HEK293 (cell line): ENCODE measurements at regions not wholly inside any gene's neighbourhood (a gene's known extent, or its start where the extent isn't known, plus 50 kb on each side); places are given as distances from the start of the nearest gene placed in this dataset.

ENCODE experiments used
- CTCF ChIA-PET: fragments of 350-600 bp; formaldehyde crosslinking; extraction: SDS; loops from one replicate; lab custom pipeline; 2021; ENCODE audit warnings: antibody characterized with exemption; lab: Yijun Ruan, JAX
- POLR2A ChIA-PET: fragments of 300-600 bp; formaldehyde crosslinking; extraction: SDS; loops from one replicate; lab custom pipeline; 2020; ENCODE audit warnings: antibody characterized with exemption, inconsistent platforms; lab: Yijun Ruan, JAX
- H3K27ac ChIP-seq: fragments of 200-500 bp; sonication (Bioruptor generic); 2 replicates; pipeline ENCODE4 v1.5.1; 2014; ENCODE audit warnings: low read depth, low read length, control low read depth, inconsistent platforms; ENCODE audit errors: extremely low read depth
- H3K36me3 ChIP-seq, 2 experiments: fragments of 200-500 bp in 1 of 2; sonication (Bioruptor generic) in 1 of 2; 1 replicate in 1 of 2; 2 replicates in 1 of 2; pipeline ENCODE4 v1.5.1; 2014 to 2017; ENCODE audit warnings: inconsistent platforms in 2 of 2, low read length in 2 of 2; ENCODE audit not compliant: control insufficient read depth in 2 of 2, insufficient read depth in 1 of 2
- H3K4me1 ChIP-seq: fragments of 200-500 bp; sonication (Bioruptor generic); 2 replicates; pipeline ENCODE4 v1.5.1; 2014; ENCODE audit warnings: mild to moderate bottlenecking, low read length, inconsistent platforms; ENCODE audit not compliant: control insufficient read depth, insufficient read depth
- H3K4me3 ChIP-seq: 2 replicates; pipeline ENCODE4 v1.5.1; 2011; ENCODE audit warnings: low read depth, mild to moderate bottlenecking, control low read depth, low read length, moderate library complexity
- H3K9me3 ChIP-seq: fragments of 200-500 bp; sonication (Bioruptor generic); 2 replicates; pipeline ENCODE4 v1.5.1; 2014; ENCODE audit warnings: low read depth, low read length, inconsistent platforms; ENCODE audit not compliant: control insufficient read depth, insufficient read depth
- BCL6B ChIP-seq: fragments of 450-650 bp; formaldehyde crosslinking; IDR thresholded peaks from 2 replicates; pipeline ENCODE4 v1.5.1; 2017; ENCODE audit warnings: missing biosample characterization, missing genetic modification characterization
- GLI2 ChIP-seq: fragments of 450-650 bp; formaldehyde crosslinking; IDR thresholded peaks from 2 replicates; pipeline ENCODE4; 2017; ENCODE audit warnings: missing biosample characterization, missing genetic modification characterization, low read depth, borderline replicate concordance
- HOXD13 ChIP-seq: sonication (generic); formaldehyde crosslinking; IDR thresholded peaks from 2 replicates; pipeline ENCODE4 v1.8.0; 2022; ENCODE audit warnings: missing genetic modification reagents, borderline replicate concordance
- IKZF3 ChIP-seq: fragments of 450-650 bp; IDR thresholded peaks from 2 replicates; pipeline ENCODE4 v1.5.0; 2018; ENCODE audit warnings: missing biosample characterization, mild to moderate bottlenecking, missing genetic modification characterization, moderate library complexity
- PRDM1 ChIP-seq: fragments of 450-650 bp; formaldehyde crosslinking; IDR thresholded peaks from 2 replicates; pipeline ENCODE4; 2016; ENCODE audit warnings: missing biosample characterization, missing genetic modification characterization
- REST ChIP-seq: fragments of 450-650 bp; formaldehyde crosslinking; IDR thresholded peaks from 2 replicates; pipeline ENCODE4 v1.5.1; 2016; ENCODE audit warnings: missing biosample characterization, missing genetic modification characterization
- ZBTB10 ChIP-seq: fragments of 450-650 bp; formaldehyde crosslinking; IDR thresholded peaks from 2 replicates; pipeline ENCODE4 v1.5.1; 2016; ENCODE audit warnings: missing biosample characterization, missing genetic modification characterization
- ZNF114 ChIP-seq: fragments of 450-650 bp; formaldehyde crosslinking; IDR thresholded peaks from 2 replicates; pipeline ENCODE4 v1.5.0; 2017; ENCODE audit warnings: missing biosample characterization, missing genetic modification characterization
- ZNF19 ChIP-seq: fragments of 450-650 bp; formaldehyde crosslinking; IDR thresholded peaks from 2 replicates; pipeline ENCODE4; 2016; ENCODE audit warnings: missing biosample characterization, missing genetic modification characterization, low read depth
- ZNF280C ChIP-seq: fragments of 450-650 bp; formaldehyde crosslinking; IDR thresholded peaks from 2 replicates; pipeline ENCODE4 v1.5.1; 2016; ENCODE audit warnings: missing biosample characterization, missing genetic modification characterization
- ZNF335 ChIP-seq: fragments of 450-650 bp; formaldehyde crosslinking; conservative IDR thresholded peaks from 2 replicates; pipeline ENCODE4 v1.5.1; 2016; ENCODE audit warnings: missing biosample characterization, missing genetic modification characterization
- ZNF423 ChIP-seq: fragments of 450-650 bp; formaldehyde crosslinking; IDR thresholded peaks from 2 replicates; pipeline ENCODE4 v1.5.1; 2016; ENCODE audit warnings: missing biosample characterization, missing genetic modification characterization
- ZNF48 ChIP-seq: fragments of 450-650 bp; formaldehyde crosslinking; IDR thresholded peaks from 2 replicates; pipeline ENCODE4 v1.5.1; 2016; ENCODE audit warnings: missing biosample characterization, missing genetic modification characterization
- ZNF518A ChIP-seq: fragments of 450-650 bp; formaldehyde crosslinking; conservative IDR thresholded peaks from 2 replicates; pipeline ENCODE4 v1.5.1; 2016; ENCODE audit warnings: low read depth, missing biosample characterization, missing genetic modification characterization
- ZNF549 ChIP-seq: fragments of 450-650 bp; IDR thresholded peaks from 2 replicates; pipeline ENCODE4 v1.5.1; 2018; ENCODE audit warnings: missing biosample characterization, missing genetic modification characterization, mild to moderate bottlenecking, inconsistent platforms, moderate library complexity
- ZXDB ChIP-seq: fragments of 450-650 bp; formaldehyde crosslinking; IDR thresholded peaks from 2 replicates; pipeline ENCODE4 v1.5.1; 2016; ENCODE audit warnings: missing biosample characterization, missing genetic modification characterization
- TF ChIP-seq, protein P1 (sequence below): fragments of 450-650 bp; formaldehyde crosslinking; IDR thresholded peaks from 2 replicates; pipeline ENCODE4 v1.5.1; 2016; ENCODE audit warnings: missing biosample characterization, missing genetic modification characterization, borderline replicate concordance
- TF ChIP-seq, protein P2 (sequence below): fragments of 450-650 bp; formaldehyde crosslinking; IDR thresholded peaks from 2 replicates; pipeline ENCODE4 v1.5.1; 2016; ENCODE audit warnings: missing biosample characterization, missing genetic modification characterization

GRCh38 chr4:81783558-81783957 is 311.9 kb upstream of the RASGEF1B start:
- Histone ChIP-seq H3K36me3 (no peaks in the 10 kb centered on the region), H3K4me3 (no peak overlapping the region), H3K9me3 (no peaks in the 10 kb centered on the region), H3K27ac (no peak overlapping the region), H3K4me1 (0 out of 2 replicates have a peak, but pooled peaks cover 4% of the 10 kb centered on the region)
- ChIA-PET CTCF (no interaction called here), POLR2A (no interaction called here)
- no peak for TF ChIP-seq ZBTB10 (tag by site-specific recombination)
- TF ChIP-seq ZNF335 (tag by site-specific recombination): no peak
- TF ChIP-seq, protein P1, sequence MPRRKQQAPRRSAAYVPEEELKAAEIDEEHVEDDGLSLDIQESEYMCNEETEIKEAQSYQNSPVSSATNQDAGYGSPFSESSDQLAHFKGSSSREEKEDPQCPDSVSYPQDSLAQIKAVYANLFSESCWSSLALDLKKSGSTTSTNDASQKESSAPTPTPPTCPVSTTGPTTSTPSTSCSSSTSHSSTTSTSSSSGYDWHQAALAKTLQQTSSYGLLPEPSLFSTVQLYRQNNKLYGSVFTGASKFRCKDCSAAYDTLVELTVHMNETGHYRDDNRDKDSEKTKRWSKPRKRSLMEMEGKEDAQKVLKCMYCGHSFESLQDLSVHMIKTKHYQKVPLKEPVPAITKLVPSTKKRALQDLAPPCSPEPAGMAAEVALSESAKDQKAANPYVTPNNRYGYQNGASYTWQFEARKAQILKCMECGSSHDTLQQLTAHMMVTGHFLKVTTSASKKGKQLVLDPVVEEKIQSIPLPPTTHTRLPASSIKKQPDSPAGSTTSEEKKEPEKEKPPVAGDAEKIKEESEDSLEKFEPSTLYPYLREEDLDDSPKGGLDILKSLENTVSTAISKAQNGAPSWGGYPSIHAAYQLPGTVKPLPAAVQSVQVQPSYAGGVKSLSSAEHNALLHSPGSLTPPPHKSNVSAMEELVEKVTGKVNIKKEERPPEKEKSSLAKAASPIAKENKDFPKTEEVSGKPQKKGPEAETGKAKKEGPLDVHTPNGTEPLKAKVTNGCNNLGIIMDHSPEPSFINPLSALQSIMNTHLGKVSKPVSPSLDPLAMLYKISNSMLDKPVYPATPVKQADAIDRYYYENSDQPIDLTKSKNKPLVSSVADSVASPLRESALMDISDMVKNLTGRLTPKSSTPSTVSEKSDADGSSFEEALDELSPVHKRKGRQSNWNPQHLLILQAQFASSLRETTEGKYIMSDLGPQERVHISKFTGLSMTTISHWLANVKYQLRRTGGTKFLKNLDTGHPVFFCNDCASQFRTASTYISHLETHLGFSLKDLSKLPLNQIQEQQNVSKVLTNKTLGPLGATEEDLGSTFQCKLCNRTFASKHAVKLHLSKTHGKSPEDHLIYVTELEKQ: no peak
- no peak for TF ChIP-seq HOXD13 (CRISPR knock-in tag)
- TF ChIP-seq ZNF114 (tag by site-specific recombination): no peak
- TF ChIP-seq ZNF423 (tag by site-specific recombination): no peak
- no peak for TF ChIP-seq ZNF549
- no peak for TF ChIP-seq ZXDB (tag by site-specific recombination)
- TF ChIP-seq GLI2 (tag by site-specific recombination): no peak
- no peak for TF ChIP-seq BCL6B (tag by site-specific recombination)
- no peak for TF ChIP-seq ZNF48 (tag by site-specific recombination)
- TF ChIP-seq PRDM1 (tag by site-specific recombination): no peak
- no peak for TF ChIP-seq ZNF19 (tag by site-specific recombination)
- TF ChIP-seq REST (tag by site-specific recombination): no peak
- TF ChIP-seq ZNF518A: no peak
- TF ChIP-seq, protein P2, sequence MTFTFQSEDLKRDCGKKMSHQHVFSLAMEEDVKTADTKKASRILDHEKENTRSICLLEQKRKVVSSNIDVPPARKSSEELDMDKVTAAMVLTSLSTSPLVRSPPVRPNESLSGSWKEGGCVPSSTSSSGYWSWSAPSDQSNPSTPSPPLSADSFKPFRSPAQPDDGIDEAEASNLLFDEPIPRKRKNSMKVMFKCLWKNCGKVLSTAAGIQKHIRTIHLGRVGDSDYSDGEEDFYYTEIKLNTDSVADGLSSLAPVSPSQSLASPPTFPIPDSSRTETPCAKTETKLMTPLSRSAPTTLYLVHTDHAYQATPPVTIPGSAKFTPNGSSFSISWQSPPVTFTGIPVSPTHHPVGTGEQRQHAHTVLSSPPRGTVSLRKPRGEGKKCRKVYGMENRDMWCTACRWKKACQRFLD (tag by site-specific recombination): no peak
- TF ChIP-seq IKZF3 (tag by site-specific recombination): no peak
- TF ChIP-seq ZNF280C (tag by site-specific recombination): no peak
